ENCODE measurements at regions not wholly inside any gene's neighbourhood (a gene's known extent, or its start where the extent isn't known, plus 50 kb on each side); places are given as distances from the start of the nearest gene placed in this dataset.

GRCh38 chr2:3129867-3130266, 247.8 kb downstream of the EIPR1 start:
- Histone ChIP-seq H2AFZ (ENCODE audit: low read length) (no peak overlapping the region), H4K20me1 (ENCODE audit: insufficient read depth, low read length) (no peaks in the 10 kb centered on the region), H3K4me2 (ENCODE audit: low read length) (peak overlapping the region; percentile 34; the same call in 1 of the 2 replicates), H3K4me1 (ENCODE audit: insufficient read depth, low read length, severe bottlenecking) (peaks cover 47% of the 10 kb centered on the region), H3K9me2 (ENCODE audit: low read depth, low read length) (no peaks in the 10 kb centered on the region), H3K9me3 (ENCODE audit: low read length) (no peaks in the 10 kb centered on the region), H3F3A (ENCODE audit: insufficient read depth, low read length) (no peaks in the 10 kb centered on the region), H3K9ac (ENCODE audit: low read length) (no peak overlapping the region; the same call in 1 of the 2 replicates), H3K27ac (ENCODE audit: low read depth, low read length, poor library complexity, severe bottlenecking) (peak overlapping the region; percentile 47), H3K27me3 (ENCODE audit: insufficient read depth, low read length) (no peaks in the 10 kb centered on the region), H3K79me2 (ENCODE audit: insufficient read depth, low read length) (no peaks in the 10 kb centered on the region), H3K36me3 (ENCODE audit: insufficient read depth, low read length) (no peaks in the 10 kb centered on the region), H3K4me3 (ENCODE audit: low read depth, low read length, poor library complexity, severe bottlenecking) (no peak overlapping the region)
- TF ChIP-seq EZH2 (IDR thresholded peaks at IDR 0.05; ENCODE audit: borderline replicate concordance, low read length), result no peak
- no peak for TF ChIP-seq CTCF (IDR thresholded peaks at IDR 0.05; ENCODE audit: low read length)

GRCh38 chr2:3128786-3129185, 248.8 kb downstream of the EIPR1 start:
- Histone ChIP-seq H3K4me1 (ENCODE audit: insufficient read depth, low read length, severe bottlenecking) (peaks cover 47% of the 10 kb centered on the region), H3K27me3 (ENCODE audit: insufficient read depth, low read length) (no peaks in the 10 kb centered on the region), H3K4me2 (ENCODE audit: low read length) (no peak overlapping the region), H4K20me1 (ENCODE audit: insufficient read depth, low read length) (no peaks in the 10 kb centered on the region), H3F3A (ENCODE audit: insufficient read depth, low read length) (no peaks in the 10 kb centered on the region), H3K79me2 (ENCODE audit: insufficient read depth, low read length) (no peaks in the 10 kb centered on the region), H3K36me3 (ENCODE audit: insufficient read depth, low read length) (peaks cover 3% of the 10 kb centered on the region; the same call in 1 of the 2 replicates), H3K9me2 (ENCODE audit: low read depth, low read length) (no peaks in the 10 kb centered on the region), H3K27ac (ENCODE audit: low read depth, low read length, poor library complexity, severe bottlenecking) (no peak overlapping the region), H2AFZ (ENCODE audit: low read length) (no peak overlapping the region), H3K9me3 (ENCODE audit: low read length) (no peaks in the 10 kb centered on the region), H3K9ac (ENCODE audit: low read length) (no peak overlapping the region), H3K4me3 (ENCODE audit: low read depth, low read length, poor library complexity, severe bottlenecking) (no peak overlapping the region)
- TF ChIP-seq EZH2 (IDR thresholded peaks at IDR 0.05; ENCODE audit: borderline replicate concordance, low read length) (no peak), CTCF (IDR thresholded peaks at IDR 0.05; ENCODE audit: low read length) (no peak)

- no peak overlapping the region for H2AFZ ChIP-seq (ENCODE audit: low read length)
- H3K9ac ChIP-seq (ENCODE audit: low read length), result peak overlapping the region; percentile 10; the same call in 1 of the 2 replicates
- peak overlapping the region; percentile 45 for H3K4me2 ChIP-seq (ENCODE audit: low read length)
- peaks cover 4% of the 10 kb centered on the region; the same call in 1 of the 2 replicates for H3K36me3 ChIP-seq (ENCODE audit: insufficient read depth, low read length)
- no peaks in the 10 kb centered on the region for H3K27me3 ChIP-seq (ENCODE audit: insufficient read depth, low read length)
- no peaks in the 10 kb centered on the region for H3K9me3 ChIP-seq (ENCODE audit: low read length)
- no peaks in the 10 kb centered on the region for H3K79me2 ChIP-seq (ENCODE audit: insufficient read depth, low read length)
- H3K4me1 ChIP-seq (ENCODE audit: insufficient read depth, low read length, severe bottlenecking), result peaks cover 47% of the 10 kb centered on the region
- H3K9me2 ChIP-seq (ENCODE audit: low read depth, low read length), result no peaks in the 10 kb centered on the region
- TF ChIP-seq CTCF (IDR thresholded peaks at IDR 0.05; ENCODE audit: low read length) (no peak), EZH2 (IDR thresholded peaks at IDR 0.05; ENCODE audit: borderline replicate concordance, low read length) (no peak)
- H3K4me3 ChIP-seq (ENCODE audit: low read depth, low read length, poor library complexity, severe bottlenecking), result peak overlapping the region; percentile 13
- no peaks in the 10 kb centered on the region for H3F3A ChIP-seq (ENCODE audit: insufficient read depth, low read length)
- no peaks in the 10 kb centered on the region for H4K20me1 ChIP-seq (ENCODE audit: insufficient read depth, low read length)
- peak overlapping the region; percentile 56 for H3K27ac ChIP-seq (ENCODE audit: low read depth, low read length, poor library complexity, severe bottlenecking)
These were observed 249.9 kb downstream of the EIPR1 start for GRCh38 chr2:3127710-3128109.
